COLO829 (cell line): ENCODE measurements at regions not wholly inside any gene's neighbourhood (a gene's known extent, or its start where the extent isn't known, plus 50 kb on each side); places are given as distances from the start of the nearest gene placed in this dataset.
A peak's percentile ranks its signal among the peaks of the same experiment; 100 is the strongest.
"Not testable (repeated sequence)": the region's sequence is repeated elsewhere in the genome, so short reads cannot be mapped to it uniquely, and the experiment has no call there.

Source experiments
- DNase-seq: peaks from one replicate; pipeline ENCODE4 v3.0.0; 2012; ENCODE audit warnings: low spot score

- no peak for DNase-seq
These were observed 60.3 kb upstream of the ZNF81 start for GRCh38 chrX:47776292-47777006.

- no peak for DNase-seq
These were observed 63.9 kb upstream of the ZNF81 start for GRCh38 chrX:47772764-47773163.

- no peak for DNase-seq
These were observed 65.2 kb upstream of the ZNF81 start for GRCh38 chrX:47771473-47771872.

GRCh38 chrX:47762826-47763225, 73.9 kb upstream of the ZNF81 start:
- DNase-seq: not testable (repeated sequence)

GRCh38 chrX:47752685-47753084, 84.0 kb upstream of the ZNF81 start:
- no peak for DNase-seq

- peak; percentile 1 for DNase-seq
These were observed 85.0 kb upstream of the ZNF81 start for GRCh38 chrX:47751670-47752069.

GRCh38 chrX:47749185-47749967, 87.3 kb upstream of the ZNF81 start:
- DNase-seq: no peak

GRCh38 chrX:47748576-47748975, 88.1 kb upstream of the ZNF81 start:
- DNase-seq: no peak

GRCh38 chrX:47746446-47746845, 87.5 kb upstream of the UXT start:
- DNase-seq: no peak

GRCh38 chrX:47745416-47745815, 86.4 kb upstream of the UXT start:
- DNase-seq: no peak

- no peak for DNase-seq
These were observed 84.5 kb upstream of the UXT start for GRCh38 chrX:47743504-47743903.

- DNase-seq: not testable (repeated sequence)
These were observed 79.9 kb upstream of the UXT start for GRCh38 chrX:47738870-47739269.

GRCh38 chrX:47723689-47724088, 64.7 kb upstream of the UXT start:
- DNase-seq: no peak

GRCh38 chrX:47723083-47723482, 64.1 kb upstream of the UXT start:
- DNase-seq: no peak

GRCh38 chrX:47722260-47722659, 63.3 kb upstream of the UXT start:
- DNase-seq: no peak

GRCh38 chrX:47715078-47715477, 56.1 kb upstream of the UXT start:
- DNase-seq: not testable (repeated sequence)

GRCh38 chrX:47712675-47713074, 53.7 kb upstream of the UXT start:
- DNase-seq: not testable (repeated sequence)

GRCh38 chrX:47710252-47710651, 51.3 kb upstream of the UXT start:
- DNase-seq: no peak
